ENCODE measurements at regions not wholly inside any gene's neighbourhood (a gene's known extent, or its start where the extent isn't known, plus 50 kb on each side); places are given as distances from the start of the nearest gene placed in this dataset.

DNA sequence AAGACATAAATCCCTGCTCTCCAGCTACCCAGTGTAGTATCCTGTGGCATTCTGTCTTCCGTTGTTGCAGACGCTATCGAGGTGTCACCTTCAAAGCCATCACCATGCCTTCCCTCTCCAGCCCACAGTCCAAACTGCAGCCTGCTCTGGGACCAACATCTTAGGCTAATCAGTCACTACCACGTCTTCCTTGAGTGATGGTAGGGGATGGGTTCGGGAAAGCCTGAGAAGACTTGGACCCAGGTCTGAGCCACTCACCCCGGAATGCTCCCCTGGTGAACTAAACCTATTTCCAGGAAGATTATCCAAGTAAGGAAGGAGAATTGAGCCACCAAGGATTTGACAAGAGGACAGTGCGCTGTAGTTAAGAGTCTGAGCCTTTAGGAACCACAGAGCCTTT, 52.9 kb upstream of the IRX1 start:
- no peak for DNase-seq (ENCODE audit: low spot score)

DNA sequence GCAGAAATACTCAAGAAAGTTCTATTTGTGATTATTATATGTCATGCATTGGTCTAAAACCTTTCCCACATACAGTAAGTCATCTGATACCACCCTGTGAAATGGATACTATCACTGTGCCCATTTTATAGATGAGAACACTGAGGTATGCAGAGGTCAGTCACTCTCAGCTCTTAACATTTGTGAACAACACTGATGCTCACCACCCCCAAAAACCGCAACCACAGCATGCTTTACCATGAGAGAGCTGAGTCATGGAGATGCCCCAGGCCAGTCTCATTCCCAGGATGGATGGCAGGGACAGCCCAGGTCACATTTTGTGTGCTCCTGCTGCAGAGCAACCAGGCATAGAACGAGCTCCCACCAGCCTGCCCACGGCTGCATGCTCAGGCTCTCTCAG, 53.5 kb upstream of the IRX1 start:
- no peak for DNase-seq (ENCODE audit: low spot score)

DNA sequence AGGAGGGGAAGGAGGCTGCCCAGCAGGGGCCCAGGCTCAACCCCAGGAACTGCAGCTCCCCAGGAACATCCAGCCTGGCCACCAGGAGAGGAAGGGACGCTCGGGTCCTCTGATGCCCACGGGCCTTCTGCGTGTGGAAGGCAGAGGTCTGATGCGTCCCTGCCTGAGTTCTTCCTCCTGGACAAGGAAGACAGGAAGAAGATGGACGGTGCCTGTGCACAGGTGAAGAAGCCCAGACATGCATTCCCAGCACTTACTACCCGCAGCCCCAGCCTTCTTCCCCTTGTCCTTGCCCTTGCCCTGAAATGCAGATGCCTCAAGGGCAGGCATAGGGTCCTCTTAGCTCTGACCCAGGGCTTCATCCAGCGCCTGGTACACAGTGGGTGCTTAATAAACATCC, 56.7 kb upstream of the IRX1 start:
- DNase-seq (ENCODE audit: low spot score): no peak

DNA sequence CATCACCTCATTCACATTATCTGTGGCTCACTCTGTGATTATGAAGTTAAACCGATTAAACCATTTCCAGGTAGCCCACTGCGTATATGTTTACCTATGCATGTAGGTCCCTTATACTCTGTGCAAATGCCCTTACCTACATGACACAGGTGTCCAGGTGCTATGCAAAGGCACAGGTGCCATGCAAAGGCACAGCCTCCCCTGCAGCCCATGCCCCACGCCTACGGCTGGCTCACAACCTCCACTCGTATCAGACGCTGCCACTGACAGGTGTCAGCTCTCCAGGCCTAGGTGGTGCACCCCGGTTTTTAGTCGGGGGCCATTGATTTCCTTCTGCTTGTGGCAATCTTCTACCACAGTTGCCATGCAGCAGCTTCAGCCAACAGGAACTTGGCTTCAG, 57.7 kb upstream of the IRX1 start:
- DNase-seq (ENCODE audit: low spot score): no peak

DNA sequence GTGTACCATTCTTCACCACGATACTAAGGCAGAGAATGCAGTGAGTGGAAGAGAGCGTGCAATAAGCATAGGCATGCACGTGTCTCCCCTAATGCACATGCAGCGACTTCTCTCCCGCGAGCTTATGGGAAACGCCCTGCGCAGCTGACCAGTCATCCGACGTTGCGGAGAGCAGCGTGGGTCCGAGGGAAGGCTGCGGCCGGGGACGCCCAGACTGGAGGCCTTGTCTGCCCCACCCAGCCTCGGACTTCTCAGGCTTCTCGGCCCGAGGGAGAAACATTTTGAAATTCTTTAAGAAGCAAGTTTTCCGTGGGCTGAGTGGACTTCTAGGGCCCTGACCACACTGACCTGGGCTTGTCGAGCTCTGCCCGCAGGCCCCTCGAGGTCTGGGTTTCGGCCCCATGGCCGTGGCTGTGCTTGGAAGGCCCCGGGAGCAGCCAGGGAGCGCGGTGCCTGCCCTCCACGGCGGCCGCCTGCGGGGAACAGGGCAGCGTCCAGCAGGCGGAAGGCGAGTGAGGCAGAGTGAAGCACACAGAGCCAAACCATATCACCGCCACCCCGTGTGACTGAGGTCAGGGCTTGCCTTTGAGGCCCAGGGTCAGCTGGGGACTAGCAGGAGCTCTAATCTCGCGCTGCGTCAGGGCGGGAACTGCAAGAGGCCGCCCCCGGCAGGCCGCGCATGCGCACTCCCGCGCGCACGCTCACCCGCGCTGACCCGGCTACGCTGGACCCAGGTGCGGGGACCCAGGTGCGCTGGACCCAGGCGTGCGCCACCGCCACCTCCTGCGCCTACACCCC, 60.0 kb upstream of the IRX1 start:
- DNase-seq (ENCODE audit: low spot score): no peak

DNA sequence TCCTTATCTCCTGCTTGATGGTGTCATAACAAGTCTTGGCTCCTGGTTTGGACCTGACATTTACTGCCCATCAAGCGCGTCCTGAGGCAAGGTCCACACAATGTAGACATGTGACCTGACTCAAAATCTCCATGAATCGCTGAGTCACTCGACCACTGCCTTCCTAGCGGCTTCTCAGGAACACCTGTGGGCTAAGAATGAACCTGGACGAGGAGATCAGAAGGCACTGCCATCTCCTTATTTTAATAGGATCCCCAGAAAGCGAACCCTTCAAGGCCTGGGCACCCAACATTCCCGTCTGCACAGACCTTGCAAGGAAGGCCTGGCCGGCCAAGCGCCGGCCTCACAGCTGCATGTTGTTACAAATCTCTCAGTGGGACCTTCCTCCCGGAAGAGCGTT, 60.6 kb upstream of the IRX1 start:
- no peak for DNase-seq (ENCODE audit: low spot score)

DNA sequence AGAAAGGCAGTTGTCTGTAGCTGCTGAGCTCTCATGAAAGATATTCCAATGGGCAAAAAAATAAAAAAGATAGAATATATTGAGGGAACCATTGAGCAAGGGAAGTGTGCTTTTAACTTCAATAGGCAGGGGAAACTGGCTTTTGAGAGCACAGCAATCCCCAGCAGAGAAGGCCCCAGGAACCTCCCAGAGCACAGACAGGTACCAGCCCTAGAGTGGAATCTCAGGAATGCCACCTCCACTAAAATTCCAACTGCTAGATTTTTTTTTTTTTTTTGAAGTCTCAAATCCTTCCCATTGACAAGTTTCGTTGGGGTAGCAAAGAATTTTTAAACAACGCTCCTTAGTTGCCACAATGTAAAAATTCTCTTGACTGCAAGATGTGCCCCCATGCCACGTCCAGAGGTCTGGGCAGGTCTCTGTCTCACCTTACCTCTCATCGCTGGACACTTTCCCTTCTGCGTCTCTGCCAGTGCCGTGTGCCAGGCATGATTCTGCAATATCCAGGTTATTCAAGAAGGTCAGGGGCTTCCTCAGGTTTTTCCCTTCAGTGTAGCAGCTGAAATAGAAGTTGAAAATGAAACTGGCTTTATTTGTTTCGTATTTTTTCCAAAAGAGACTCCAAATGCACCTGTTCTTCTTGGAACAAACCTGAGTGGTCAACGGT, 64.2 kb upstream of the IRX1 start:
- no peak for DNase-seq (ENCODE audit: low spot score)

DNA sequence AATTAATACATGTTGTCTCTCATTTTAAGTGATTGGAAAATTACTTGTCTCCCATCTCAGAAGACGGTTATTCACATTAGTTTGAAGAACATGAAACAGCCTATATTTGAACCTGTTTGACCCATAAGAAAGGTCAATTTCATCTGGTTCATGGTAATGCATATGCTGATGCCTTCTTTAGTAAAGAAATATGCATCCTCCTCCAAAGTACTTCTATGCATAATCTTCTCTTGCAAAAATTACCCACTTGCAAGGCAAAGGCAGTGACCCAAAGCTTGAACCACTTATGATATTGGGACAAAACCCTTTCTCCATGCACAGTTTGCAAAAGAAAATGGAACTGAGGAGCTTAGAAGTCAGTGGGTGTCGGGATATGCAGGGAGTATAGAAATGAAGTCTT, 65.4 kb upstream of the IRX1 start:
- no peak for DNase-seq (ENCODE audit: low spot score)

DNA sequence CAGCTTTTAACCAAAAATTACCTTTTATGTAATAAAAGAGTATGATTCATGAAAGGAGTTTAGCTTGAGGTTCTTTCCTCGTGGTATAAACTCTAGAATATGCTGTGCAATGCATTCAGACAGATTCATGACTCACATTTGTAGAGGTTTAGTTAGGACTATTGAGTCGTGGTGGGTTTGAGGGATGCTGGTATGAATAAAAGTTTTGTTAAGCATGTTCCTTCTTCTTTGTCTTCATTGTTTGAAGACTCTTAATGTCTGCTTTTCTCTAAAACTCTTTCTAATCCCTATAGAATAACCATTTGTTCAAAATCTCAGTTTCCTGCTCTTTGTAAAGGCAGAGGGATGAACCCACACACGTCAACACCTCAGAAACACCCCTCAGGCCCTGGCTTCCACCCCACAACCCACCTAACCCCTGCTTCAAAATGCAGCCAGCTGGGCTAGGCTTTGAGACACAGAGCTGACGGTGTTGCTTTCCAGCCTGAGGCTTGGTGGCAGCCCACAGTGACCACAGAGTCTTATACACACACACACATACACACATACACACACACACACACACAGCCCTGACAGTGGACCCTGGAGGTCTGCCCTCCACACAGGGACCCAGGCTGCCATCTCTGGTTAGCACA, 69.0 kb upstream of the IRX1 start:
- DNase-seq (ENCODE audit: low spot score): no peak

DNA sequence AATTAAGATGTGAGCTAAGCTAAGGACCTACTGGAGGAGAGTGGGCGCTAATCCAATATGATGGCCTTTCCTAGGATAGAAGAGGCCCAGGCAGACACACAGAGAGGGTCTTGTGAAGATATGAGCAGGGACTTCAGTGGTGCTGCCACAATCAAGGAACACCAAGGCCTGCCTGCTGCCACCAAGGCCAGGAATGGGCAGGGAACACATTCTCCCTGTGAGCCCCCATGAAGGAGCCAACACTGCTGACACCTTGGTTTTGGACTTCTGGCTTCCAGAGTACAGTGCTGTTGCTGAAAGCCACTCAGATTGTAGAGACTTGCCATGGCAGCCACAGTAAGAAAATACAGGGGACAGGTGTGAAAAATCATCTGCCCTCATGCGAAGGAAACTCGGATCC, 73.1 kb upstream of the IRX1 start:
- DNase-seq (ENCODE audit: low spot score): no peak

DNA sequence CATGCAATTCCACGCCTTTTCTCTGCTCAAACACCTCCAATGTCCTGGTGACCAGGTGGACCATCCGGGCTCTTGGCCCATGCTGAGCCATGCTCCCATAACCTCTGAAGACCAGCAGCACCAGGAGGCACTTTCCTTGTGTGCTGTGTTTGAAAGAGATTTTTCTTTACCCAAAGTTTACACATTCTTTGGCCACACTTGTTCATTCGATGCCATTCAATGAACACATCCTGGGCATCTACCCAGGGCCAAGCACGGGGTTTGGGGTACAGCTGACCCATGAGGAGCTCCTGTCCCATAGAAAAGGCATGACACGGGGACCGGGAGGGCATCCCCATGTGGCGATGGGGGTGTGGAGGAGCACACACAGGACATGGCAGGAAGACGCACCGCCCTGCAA, 77.1 kb upstream of the IRX1 start:
- no peak for DNase-seq (ENCODE audit: low spot score)

DNA sequence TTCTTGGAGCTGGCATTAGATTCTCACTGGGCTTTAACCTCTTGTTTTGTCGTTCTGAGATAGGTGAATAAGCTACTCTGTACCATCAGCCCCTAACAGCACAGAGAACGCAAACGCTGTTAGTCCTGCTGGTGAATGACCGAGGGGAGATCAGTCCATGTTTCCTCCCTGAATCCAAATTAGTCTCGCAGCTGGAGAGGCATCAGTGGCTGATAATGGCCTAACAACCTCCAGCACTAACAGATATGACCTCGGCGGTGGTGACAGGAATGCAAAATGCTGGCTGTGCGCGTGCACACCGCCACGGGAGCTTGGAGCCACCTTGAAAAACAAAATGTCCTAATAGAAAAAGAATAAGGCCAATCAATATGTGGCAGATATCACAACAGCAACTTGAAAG, 77.6 kb upstream of the IRX1 start:
- no peak for DNase-seq (ENCODE audit: low spot score)

DNA sequence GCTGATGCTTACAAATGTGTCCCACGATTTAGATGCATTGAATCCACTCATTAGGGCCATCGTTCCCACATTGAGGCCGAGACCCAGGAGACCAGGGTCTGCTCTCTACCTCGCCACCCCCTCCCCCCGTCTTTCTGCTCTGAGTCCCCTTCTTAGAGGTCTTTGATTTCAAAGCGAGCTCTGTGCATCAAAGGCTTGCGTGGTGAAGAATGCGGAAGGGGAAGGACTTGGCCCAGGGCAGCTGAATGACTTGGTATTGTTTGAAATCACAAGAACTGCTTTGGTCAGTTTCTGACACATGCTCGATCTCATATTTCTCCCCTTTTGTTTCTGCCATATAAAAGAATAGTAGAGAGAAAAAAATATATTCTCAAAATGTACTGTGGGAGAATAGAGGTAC, 78.3 kb upstream of the IRX1 start:
- DNase-seq (ENCODE audit: low spot score): no peak

DNA sequence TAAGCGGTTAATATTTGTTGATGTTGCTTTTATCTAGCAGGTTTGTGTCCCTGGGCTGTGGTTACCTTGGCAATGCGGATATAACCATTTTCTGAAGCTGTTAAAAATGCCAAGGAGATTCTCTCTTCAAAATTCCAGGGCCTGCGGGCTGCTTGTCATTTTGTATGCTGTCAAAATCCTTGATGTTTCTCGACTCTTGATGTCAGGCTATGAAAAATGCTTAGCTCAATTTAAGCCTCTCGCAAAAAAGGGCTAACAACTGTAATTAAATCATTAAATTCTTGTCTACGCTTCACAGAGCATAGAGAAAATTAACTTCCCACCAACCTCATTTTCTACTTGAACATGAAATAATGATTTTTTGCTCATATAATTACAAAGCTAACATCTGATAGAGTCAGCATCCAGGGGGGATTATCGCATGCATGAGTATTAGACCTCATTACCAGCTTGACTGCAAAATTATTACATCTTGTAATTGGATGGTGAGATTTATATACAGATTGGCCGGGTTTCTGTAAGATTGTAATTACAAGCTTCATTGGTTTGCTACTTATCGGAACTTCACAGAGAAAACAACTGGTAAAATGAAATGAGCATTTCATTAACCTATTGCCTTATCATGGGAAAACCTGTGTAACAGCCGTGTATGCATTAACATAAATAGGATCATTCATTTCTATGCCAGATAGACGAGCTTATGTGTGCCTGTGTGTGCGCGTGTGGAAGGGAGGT, 83.1 kb upstream of the IRX1 start:
- DNase-seq (ENCODE audit: low spot score): no peak

DNA sequence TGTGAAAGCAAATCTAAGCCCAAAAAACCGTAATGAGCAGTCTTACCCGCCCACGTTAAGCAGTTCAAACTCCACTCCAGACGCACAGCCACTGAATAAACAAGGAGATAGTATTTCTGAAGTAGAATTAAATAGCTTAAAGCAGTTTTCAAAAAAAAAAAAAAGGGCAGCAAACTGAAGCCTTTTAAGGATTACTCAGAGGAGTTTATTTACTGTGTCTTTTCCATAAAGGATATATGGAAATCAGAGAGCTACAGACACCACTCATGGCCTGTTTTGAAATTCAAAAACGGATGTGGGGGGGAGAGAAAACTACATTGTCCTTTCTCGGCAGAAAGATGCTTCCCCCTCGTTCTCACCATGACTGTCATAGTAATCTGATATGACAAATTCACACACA, 83.7 kb upstream of the IRX1 start:
- DNase-seq (ENCODE audit: low spot score): no peak

DNA sequence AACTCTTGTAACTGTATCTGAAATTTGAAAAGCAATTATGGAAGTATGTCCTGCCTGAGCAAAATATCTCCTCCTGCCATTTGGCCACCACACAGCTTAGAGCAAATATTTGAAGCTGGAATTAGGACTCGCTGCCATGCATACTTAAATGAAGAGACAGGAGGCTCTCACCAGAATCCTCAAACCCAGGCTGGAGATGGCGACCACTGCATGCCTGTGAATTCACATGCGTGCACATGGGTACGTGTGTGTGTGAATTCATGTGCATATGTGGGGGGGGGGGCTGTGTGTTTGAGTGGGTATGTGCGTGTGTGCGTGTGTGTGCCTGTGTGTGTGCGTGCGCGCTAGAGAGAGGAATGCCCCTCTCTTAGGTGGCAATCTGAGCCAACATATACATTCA, 84.1 kb upstream of the IRX1 start:
- no peak for DNase-seq (ENCODE audit: low spot score)

DNA sequence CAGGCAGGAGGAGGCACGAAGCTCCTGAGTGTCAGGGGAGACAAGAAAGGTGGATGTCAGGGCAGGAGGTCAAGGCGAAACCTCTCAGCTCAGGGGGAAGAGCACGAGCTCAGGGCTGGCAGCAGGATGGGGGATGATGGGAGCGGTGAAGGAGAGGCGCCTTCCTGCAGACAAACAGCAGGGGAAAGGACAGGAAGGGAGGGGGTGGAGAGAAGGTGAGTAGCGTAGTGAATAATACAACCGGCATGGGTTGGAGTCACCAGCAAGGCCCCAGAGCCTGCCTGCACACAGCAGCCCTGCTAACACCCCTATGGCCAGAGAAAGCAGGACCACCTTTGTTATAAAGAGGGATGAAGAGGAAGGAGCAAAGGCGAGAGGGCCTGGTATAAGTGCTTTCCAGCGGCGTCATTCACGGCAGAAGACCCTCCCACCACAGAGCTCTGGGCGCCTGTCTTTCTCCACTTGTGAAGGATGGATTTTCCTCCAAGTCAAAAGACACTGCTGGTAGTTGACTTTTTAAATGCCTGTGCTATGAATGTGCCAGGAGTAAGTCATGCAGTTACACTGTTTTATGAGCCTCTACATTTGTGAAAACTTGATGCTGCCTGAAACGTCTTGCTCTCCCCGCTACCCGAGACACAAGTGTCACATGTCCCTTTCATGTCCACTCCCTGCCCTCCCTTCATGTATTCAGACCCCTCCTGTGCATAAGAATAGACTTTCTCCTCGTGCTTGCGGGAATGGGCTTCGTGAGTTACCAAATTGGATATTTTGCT, 84.8 kb upstream of the IRX1 start:
- no peak for DNase-seq (ENCODE audit: low spot score)

DNA sequence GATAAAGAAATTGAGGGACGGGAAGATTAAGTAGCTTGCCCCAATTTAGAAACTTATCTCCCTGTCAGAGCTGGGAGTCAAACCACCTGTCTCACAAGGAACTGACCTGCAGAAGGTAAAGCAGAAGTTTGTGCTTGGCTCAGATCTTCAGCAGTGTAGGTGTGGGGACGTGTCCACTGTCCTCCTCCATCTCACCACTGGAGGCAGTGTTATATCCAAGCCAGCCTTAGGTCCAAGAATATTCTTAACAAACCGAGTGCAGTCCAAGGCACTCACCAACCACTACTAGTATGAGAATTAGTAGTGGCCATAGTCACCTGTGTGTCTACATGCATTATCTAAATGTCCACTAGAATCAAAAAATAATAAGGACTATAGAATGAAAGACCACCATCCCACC, 86.3 kb upstream of the IRX1 start:
- no peak for DNase-seq (ENCODE audit: low spot score)

DNA sequence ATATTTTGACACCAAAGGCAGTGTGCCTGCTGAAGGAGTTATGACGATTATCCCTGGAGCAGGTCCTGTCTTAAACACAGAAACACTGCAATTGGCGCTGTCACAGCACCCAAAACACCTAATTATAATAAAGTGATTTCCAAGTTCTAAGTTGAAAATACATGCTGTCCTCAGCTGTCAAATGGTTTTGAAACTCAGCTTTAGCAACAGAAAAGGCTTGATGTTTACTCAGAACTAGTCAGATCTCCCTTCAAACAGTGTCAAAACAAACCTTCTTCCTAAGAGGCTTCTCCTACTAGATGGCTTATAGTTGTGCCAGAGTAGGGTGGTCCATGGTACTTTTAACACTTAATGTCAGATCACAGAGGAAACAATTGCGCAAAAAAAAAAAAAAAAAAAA, 87.2 kb upstream of the IRX1 start:
- no peak for DNase-seq (ENCODE audit: low spot score)

DNA sequence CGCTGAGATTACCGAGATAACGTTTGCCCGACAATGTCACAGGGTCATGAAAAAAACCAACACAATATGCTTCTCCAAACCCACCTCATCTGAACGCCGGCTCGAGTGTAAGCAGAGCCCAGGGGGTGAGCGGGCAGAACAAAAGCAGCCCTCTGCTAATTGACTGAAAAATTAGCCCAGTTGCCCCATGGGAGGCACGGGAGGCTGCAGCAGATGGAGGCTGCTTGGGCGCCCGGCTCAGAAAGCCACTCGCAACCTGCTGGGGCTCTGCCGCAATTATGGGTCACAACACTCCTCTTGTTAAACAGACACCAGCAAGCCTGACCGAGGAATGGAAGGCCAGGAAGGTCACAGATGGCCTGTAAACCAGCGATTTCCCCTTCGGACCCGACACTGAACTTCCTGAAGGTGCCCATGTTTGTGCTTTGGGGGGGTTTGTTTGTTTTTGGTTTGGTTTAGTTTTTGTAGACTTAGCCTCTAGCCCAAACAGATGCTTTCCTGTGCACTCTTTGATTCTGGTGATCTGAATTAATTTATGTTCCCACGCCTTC, 104.6 kb upstream of the IRX1 start:
- no peak for DNase-seq (ENCODE audit: low spot score)

DNA sequence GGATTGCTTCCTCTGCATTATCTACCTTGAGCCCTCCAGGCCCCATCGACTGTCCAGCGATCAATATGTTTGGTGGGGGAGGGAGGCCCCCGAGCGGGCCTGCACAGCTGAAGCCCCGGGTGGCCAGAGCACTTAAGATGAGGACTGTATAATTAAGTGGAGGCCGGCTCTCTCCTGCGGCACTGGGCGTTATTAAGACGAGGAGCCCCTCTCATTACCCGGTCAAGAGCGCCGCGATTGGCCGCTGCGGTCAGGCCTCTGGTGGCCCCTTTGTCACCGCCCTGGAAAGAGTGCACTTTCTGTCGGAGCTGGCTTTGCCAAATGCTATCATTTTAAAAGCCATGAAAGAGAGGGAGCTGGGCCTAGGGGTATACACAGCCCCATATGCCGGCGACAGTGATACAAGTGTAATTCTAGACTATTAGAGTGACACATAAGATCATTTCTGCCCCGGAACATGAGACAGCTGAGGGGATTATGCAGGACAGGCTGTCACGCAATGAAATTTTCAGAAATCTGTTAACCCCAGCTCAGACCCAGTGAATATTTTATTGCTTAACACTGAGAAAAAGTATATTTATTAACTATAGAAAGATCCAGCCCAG, 106.3 kb upstream of the IRX1 start:
- DNase-seq (ENCODE audit: low spot score): no peak

All from left forelimb (tissue), 1 donor.